CD4-positive, alpha-beta T cell (primary cell): ENCODE measurements at regions not wholly inside any gene's neighbourhood (a gene's known extent, or its start where the extent isn't known, plus 50 kb on each side); places are given as distances from the start of the nearest gene placed in this dataset.

Experiments used
- ATAC-seq: fragments of 200-7000 bp; cut with Tn5 transposase; one replicate; pipeline ENCODE4 v1.10.0; 2022; ENCODE audit warnings: mild to moderate bottlenecking; ENCODE audit not compliant: poor library complexity
- CTCF ChIA-PET: fragments of 350-600 bp; sonication (Branson Sonifier 250); formaldehyde crosslinking; loops from one replicate; lab custom pipeline; 2021; ENCODE audit warnings: antibody characterized with exemption, inconsistent platforms; lab: Charles Lee
- POLR2A ChIA-PET: fragments of 350-600 bp; sonication (Branson Sonifier 250); formaldehyde crosslinking; loops from one replicate; lab custom pipeline; 2021; ENCODE audit warnings: antibody characterized with exemption, inconsistent platforms; lab: Charles Lee
- DNase-seq, 14 experiments: peaks; one replicate each; pipeline ENCODE4 v3.0.0-alpha.2; 2013 to 2020; ENCODE audit warnings: mixed read lengths in 2 of 14
- H3K27ac ChIP-seq, 2 donors: one replicate each; pipeline versions ENCODE4 v1.5.1 to v1.7.0; 2013; ENCODE audit warnings: low read length in 2 of 2, low read depth in 1 of 2, mild to moderate bottlenecking in 1 of 2
- H3K27me3 ChIP-seq, 2 experiments: 1 replicate in 1 of 2; 2 replicates in 1 of 2; pipeline versions ENCODE4 v1.6.1 to v1.7.0; 2013; ENCODE audit warnings: low read length in 2 of 2, control low read depth in 1 of 2, mild to moderate bottlenecking in 1 of 2, moderate library complexity in 1 of 2; ENCODE audit not compliant: insufficient read depth in 2 of 2, control insufficient read depth in 1 of 2
- H3K36me3 ChIP-seq: one replicate; pipeline ENCODE4 v1.6.1; 2013; ENCODE audit warnings: low read length, control low read depth; ENCODE audit not compliant: insufficient read depth
- H3K4me1 ChIP-seq: one replicate; pipeline ENCODE4 v1.6.1; 2013; ENCODE audit warnings: low read length, control low read depth; ENCODE audit not compliant: insufficient read depth
- H3K4me3 ChIP-seq: one replicate; pipeline ENCODE4 v1.5.1; 2013; ENCODE audit warnings: mild to moderate bottlenecking, low read length, moderate library complexity
- H3K9me3 ChIP-seq, 2 experiments: 1 replicate in 1 of 2; 2 replicates in 1 of 2; pipeline versions ENCODE4 v1.6.1 to v1.7.0; 2013; ENCODE audit warnings: low read length in 2 of 2, mild to moderate bottlenecking in 2 of 2, control low read depth in 1 of 2, moderate library complexity in 1 of 2; ENCODE audit not compliant: control insufficient read depth in 1 of 2, insufficient read depth in 1 of 2
- H3K27ac Mint-ChIP-seq: one replicate; pipeline ENCODE4 v1.8.0; 2020; ENCODE audit warnings: mixed read lengths
- H3K27me3 Mint-ChIP-seq: one replicate; pipeline ENCODE4 v1.8.0; 2021; ENCODE audit warnings: mixed read lengths
- H3K36me3 Mint-ChIP-seq: one replicate; pipeline ENCODE4 v1.8.0; 2021; ENCODE audit warnings: low read depth, mixed read lengths
- H3K4me1 Mint-ChIP-seq: one replicate; pipeline ENCODE4 v1.8.0; 2021; ENCODE audit warnings: low read depth, mixed read lengths
- H3K4me3 Mint-ChIP-seq: one replicate; pipeline ENCODE4 v1.8.0; 2020; ENCODE audit warnings: mild to moderate bottlenecking, mixed read lengths
- H3K9me3 Mint-ChIP-seq: one replicate; pipeline ENCODE4 v1.8.0; 2020; ENCODE audit warnings: mixed read lengths
- intact Hi-C, 2 experiments: fragments of 100-400 bp; cut with DNase I in 1 of 2; cut with micrococcal nuclease in 1 of 2; formaldehyde crosslinking; loops; one replicate each; pipeline versions ENCODE4 v1.15.1 to v1.9.0; 2023 to 2025; cut with DNase I, micrococcal nuclease
- TF ChIP-seq, protein P1 (sequence below): fragments of 200-600 bp; IDR thresholded peaks from one replicate; pipeline ENCODE4 v1.8.0; 2022; ENCODE audit warnings: antibody characterized with exemption, mild to moderate bottlenecking

DNA sequence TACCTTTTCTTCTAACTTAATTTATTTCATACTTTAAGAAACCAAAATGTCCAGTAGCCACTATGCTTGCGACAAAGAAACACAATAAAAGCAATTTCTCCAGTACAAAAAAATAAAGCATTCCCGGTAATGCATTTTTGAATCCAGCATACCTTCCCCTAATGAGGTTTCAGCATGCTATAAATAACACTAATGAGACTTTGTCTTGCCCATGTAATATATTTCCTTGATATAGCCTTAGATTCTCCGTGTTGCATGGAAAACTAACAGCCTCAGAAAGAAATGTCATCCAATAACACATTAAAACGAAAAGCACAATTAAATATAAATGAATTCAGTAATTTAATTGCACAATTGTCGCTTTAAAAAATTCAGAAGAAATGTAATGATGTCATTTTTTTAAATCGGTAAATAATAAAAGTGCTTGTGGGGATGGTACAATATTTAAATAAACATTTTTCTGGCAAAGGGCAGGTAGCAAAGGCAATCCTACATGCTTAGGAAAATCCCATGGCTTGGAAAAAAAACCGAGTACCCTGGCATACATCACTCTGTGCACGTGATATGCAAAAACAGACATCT lies 225.2 kb upstream of the PPARGC1A start:
- H3K4me1 Mint-ChIP-seq, result no peaks in the 10 kb centered on the region

DNA sequence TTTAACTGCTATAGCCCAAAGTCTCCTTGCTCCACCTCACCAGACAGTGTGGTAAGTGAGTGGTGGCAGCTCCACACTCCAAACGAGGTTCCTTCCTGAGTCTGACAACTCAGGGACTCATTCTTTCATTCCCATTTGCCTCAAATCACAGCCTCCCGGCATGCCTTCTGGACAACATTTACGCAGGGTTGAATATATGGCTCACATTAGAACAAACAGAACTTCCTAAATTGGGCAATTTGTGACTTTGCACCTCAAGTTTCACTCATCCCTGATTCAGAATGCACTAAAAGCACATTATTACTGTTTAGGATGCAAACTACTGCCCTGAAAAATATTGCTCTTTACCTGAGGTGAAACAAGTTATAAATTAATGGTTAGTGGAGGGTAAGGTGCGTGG lies 224.6 kb upstream of the PPARGC1A start:
- Mint-ChIP-seq H3K9me3 (no peaks in the 10 kb centered on the region), H3K4me3 (no peak overlapping the region), H3K4me1 (no peaks in the 10 kb centered on the region), H3K27ac (no peak overlapping the region), H3K27me3 (no peaks in the 10 kb centered on the region), H3K36me3 (no peaks in the 10 kb centered on the region)
- Histone ChIP-seq H3K4me3 (no peak overlapping the region), H3K27ac (no peak overlapping the region), H3K9me3 (no peaks in the 10 kb centered on the region), H3K36me3 (no peaks in the 10 kb centered on the region), H3K27me3 (no peaks in the 10 kb centered on the region), H3K4me1 (no peaks in the 10 kb centered on the region)
- TF ChIP-seq, protein P1, sequence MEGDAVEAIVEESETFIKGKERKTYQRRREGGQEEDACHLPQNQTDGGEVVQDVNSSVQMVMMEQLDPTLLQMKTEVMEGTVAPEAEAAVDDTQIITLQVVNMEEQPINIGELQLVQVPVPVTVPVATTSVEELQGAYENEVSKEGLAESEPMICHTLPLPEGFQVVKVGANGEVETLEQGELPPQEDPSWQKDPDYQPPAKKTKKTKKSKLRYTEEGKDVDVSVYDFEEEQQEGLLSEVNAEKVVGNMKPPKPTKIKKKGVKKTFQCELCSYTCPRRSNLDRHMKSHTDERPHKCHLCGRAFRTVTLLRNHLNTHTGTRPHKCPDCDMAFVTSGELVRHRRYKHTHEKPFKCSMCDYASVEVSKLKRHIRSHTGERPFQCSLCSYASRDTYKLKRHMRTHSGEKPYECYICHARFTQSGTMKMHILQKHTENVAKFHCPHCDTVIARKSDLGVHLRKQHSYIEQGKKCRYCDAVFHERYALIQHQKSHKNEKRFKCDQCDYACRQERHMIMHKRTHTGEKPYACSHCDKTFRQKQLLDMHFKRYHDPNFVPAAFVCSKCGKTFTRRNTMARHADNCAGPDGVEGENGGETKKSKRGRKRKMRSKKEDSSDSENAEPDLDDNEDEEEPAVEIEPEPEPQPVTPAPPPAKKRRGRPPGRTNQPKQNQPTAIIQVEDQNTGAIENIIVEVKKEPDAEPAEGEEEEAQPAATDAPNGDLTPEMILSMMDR, result no peak
- intact Hi-C loops, result no loop called here
- ATAC-seq, result no peak
- ChIA-PET POLR2A (no interaction called here), CTCF (no interaction called here)
- DNase-seq, result no peak

More for the DNA sequence above, 225.2 kb upstream of the PPARGC1A start:
- H3K36me3 Mint-ChIP-seq, result no peaks in the 10 kb centered on the region
- Histone ChIP-seq H3K4me3 (no peak overlapping the region), H3K27me3 (no peaks in the 10 kb centered on the region), H3K27ac (no peak overlapping the region), H3K9me3 (no peaks in the 10 kb centered on the region), H3K36me3 (no peaks in the 10 kb centered on the region), H3K4me1 (no peaks in the 10 kb centered on the region)
- H3K4me3 Mint-ChIP-seq, result no peak overlapping the region
- H3K27me3 Mint-ChIP-seq, result no peaks in the 10 kb centered on the region
- no peak overlapping the region for H3K27ac Mint-ChIP-seq
- TF ChIP-seq, protein P1, result no peak
- POLR2A ChIA-PET, result no interaction called here
- DNase-seq (no peak), ATAC-seq (no peak)
- intact Hi-C loops, result no loop called here
- CTCF ChIA-PET, result no interaction called here
- no peaks in the 10 kb centered on the region for H3K9me3 Mint-ChIP-seq

DNA sequence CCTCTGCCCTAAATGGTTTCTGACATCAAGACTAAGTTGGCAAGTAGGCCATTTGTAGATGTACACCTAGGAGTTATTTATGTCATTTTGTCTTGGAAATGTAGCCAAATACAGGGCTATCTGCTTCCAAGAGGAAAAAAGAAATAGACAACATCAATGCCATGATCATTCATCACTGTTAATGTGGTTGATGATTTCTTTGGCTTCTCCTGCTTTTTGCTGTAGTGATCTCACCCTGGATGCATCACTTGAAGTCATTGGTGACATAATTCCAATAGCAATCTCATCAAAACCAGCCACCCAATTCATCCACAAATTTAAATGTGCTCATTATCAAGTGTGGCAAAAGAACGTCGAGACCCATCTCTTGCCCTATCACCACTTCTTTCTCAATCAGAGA lies 222.6 kb upstream of the PPARGC1A start:
- no peaks in the 10 kb centered on the region for H3K4me1 Mint-ChIP-seq
- Histone ChIP-seq H3K27ac (no peak overlapping the region), H3K27me3 (no peaks in the 10 kb centered on the region), H3K4me1 (no peaks in the 10 kb centered on the region), H3K9me3 (no peaks in the 10 kb centered on the region), H3K36me3 (no peaks in the 10 kb centered on the region), H3K4me3 (no peak overlapping the region)
- DNase-seq (no peak), ATAC-seq (no peak)
- H3K27me3 Mint-ChIP-seq, result no peaks in the 10 kb centered on the region
- intact Hi-C loops, result no loop called here
- H3K9me3 Mint-ChIP-seq, result peaks cover 4% of the 10 kb centered on the region
- TF ChIP-seq, protein P1, result no peak
- H3K4me3 Mint-ChIP-seq, result no peak overlapping the region
- ChIA-PET POLR2A (no interaction called here), CTCF (no interaction called here)
- no peaks in the 10 kb centered on the region for H3K36me3 Mint-ChIP-seq
- H3K27ac Mint-ChIP-seq, result no peak overlapping the region
